ENCODE measurements at regions not wholly inside any gene's neighbourhood (a gene's known extent, or its start where the extent isn't known, plus 50 kb on each side); places are given as distances from the start of the nearest gene placed in this dataset.
A peak's percentile ranks its signal among the peaks of the same experiment; 100 is the strongest.
"Not testable (repeated sequence)": the region's sequence is repeated elsewhere in the genome, so short reads cannot be mapped to it uniquely, and the experiment has no call there.

DNA sequence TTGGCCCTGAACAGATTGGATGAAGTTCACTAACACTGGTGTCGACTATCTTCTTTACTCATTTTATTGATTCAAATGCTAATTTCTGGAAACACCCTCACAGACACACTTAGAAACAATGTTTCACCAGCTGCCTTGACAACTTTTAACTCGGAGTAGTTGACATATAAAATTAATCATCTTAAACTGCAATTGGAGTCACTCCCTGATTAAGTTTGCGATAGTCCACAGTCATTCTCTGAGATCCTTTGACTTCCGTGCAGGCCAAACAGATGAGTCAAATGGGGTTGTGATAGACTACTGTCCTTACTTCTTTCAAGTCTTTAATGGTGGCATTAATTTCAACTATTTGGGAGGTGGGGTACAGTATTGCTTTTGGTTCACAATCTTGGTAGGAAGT lies 114.4 kb upstream of the PCSK1 start:
- H3K9me3 Mint-ChIP-seq = peaks cover 0 to 1% of the 10 kb centered on the region in 2 donors
- DNase-seq (no peak), ATAC-seq (replicated peaks in 1 of 2) (no peak)
- peaks cover 12% of the 10 kb centered on the region for H3K4me1 Mint-ChIP-seq (ENCODE audit: low read depth)
- no peak overlapping the region for H3K4me3 Mint-ChIP-seq
- no peaks in the 10 kb centered on the region for H3K36me3 Mint-ChIP-seq (ENCODE audit: insufficient read depth in 2 of 2)
- no peak overlapping the region for H3K27ac Mint-ChIP-seq
- H3K27me3 Mint-ChIP-seq (ENCODE audit: low read depth) = peaks cover 5% of the 10 kb centered on the region

DNA sequence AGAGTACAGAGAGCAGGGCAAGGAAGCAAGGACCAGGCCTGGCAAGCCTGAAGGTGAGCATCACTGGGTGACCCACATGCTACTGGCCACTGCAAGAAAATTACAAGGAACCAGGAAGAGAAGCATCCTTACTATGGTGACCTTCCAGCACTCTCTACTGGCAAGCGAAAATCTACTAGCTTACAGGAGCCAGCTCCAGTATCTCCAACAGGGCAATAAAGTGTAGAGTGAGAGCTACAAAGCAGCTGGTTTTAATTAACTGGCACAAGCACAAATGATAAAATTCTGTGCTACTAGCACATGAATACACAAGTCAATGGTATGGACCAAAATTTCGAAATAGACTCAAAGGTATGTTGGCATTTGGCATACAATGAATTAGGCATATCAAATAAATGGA lies 113.3 kb upstream of the CAST start:
- H3K9me3 Mint-ChIP-seq = no peaks in the 10 kb centered on the region
- H3K36me3 Mint-ChIP-seq (ENCODE audit: insufficient read depth in 2 of 2) = no peaks in the 10 kb centered on the region
- peaks cover 12% of the 10 kb centered on the region for H3K4me1 Mint-ChIP-seq (ENCODE audit: low read depth)
- peaks cover 14% of the 10 kb centered on the region for H3K27me3 Mint-ChIP-seq (ENCODE audit: low read depth)
- ATAC-seq (replicated peaks in 1 of 2) (no peak), DNase-seq (no peak)
- H3K27ac Mint-ChIP-seq = no peak overlapping the region
- no peak overlapping the region for H3K4me3 Mint-ChIP-seq

DNA sequence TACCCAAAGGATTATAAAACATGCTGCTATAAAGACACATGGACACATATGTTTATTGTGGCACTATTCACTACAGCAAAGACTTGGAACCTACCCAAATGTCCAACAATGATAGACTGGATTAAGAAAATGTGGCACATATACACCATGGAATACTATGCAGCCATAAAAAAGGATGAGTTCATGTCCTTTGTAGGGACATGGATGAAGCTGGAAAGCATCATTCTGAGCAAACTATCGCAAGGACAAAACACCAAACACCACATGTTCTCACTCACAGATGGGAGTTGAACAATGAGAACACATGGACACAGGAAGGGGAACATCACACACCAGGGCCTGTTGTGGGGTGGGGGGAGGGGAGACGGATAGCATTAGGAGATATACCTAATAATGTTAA lies 101.3 kb upstream of the CAST start:
- ATAC-seq (replicated peaks in 1 of 2); H3K4me1 Mint-ChIP-seq (ENCODE audit: low read depth); H3K4me3 Mint-ChIP-seq; H3K36me3 Mint-ChIP-seq (ENCODE audit: insufficient read depth in 2 of 2); DNase-seq; H3K27me3 Mint-ChIP-seq (ENCODE audit: low read depth); H3K27ac Mint-ChIP-seq; H3K9me3 Mint-ChIP-seq: not testable (repeated sequence)

DNA sequence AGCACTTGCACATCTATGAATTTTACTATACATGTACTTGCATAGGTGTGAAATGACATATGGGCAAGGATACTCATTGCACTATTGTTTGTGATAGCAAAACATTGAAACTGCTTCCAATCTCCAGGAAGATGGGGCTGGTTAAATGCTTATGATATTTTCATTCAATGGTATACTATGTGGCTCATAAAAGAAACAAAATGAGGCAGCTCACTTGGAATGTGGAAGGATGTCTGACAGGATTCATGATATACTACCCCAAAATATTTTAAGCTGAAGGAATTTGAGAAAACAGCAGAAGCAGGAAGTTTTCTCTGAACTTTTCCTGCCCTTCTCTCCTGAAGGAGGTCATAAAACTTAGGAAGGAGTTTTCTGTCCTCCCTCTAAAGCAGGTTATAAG lies 99.6 kb upstream of the CAST start:
- ATAC-seq (replicated peaks in 1 of 2) (peak in 1 of 2 donors; percentile 21), DNase-seq (no peak)
- peaks cover 0 to 1% of the 10 kb centered on the region in 2 donors for H3K36me3 Mint-ChIP-seq (ENCODE audit: insufficient read depth in 2 of 2)
- H3K9me3 Mint-ChIP-seq = peaks cover 2% of the 10 kb centered on the region in 2 donors
- H3K4me1 Mint-ChIP-seq (ENCODE audit: low read depth) = peaks cover 15% of the 10 kb centered on the region
- H3K27me3 Mint-ChIP-seq (ENCODE audit: low read depth) = peaks cover 14% of the 10 kb centered on the region
- H3K4me3 Mint-ChIP-seq = no peak overlapping the region
- H3K27ac Mint-ChIP-seq = no peak overlapping the region

DNA sequence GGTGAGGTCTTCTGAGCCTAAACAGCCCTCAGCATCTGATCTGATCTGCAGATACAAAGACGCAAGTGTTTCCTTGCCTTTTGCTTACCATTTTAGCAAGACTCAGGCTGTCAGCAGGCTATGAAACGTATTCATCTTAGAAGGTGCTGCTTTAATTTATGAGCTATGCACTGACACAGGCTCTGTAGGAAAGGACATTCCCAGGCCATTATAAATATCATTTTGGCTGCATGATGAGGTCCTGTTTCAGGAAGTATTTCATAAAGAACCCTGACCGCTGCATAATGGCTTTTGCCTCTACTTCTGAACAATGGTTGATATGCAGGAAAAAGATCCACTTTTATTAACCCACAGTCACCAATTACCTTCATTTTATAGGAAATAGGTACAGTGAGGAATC lies 98.4 kb upstream of the CAST start:
- DNase-seq (no peak), ATAC-seq (replicated peaks in 1 of 2) (no peak)
- Mint-ChIP-seq H3K27me3 (ENCODE audit: low read depth) (peaks cover 19% of the 10 kb centered on the region), H3K36me3 (ENCODE audit: insufficient read depth in 2 of 2) (no peaks in the 10 kb centered on the region), H3K4me1 (ENCODE audit: low read depth) (peaks cover 15% of the 10 kb centered on the region), H3K4me3 (no peak overlapping the region), H3K9me3 (peaks cover 0 to 2% of the 10 kb centered on the region in 2 donors), H3K27ac (no peak overlapping the region)

DNA sequence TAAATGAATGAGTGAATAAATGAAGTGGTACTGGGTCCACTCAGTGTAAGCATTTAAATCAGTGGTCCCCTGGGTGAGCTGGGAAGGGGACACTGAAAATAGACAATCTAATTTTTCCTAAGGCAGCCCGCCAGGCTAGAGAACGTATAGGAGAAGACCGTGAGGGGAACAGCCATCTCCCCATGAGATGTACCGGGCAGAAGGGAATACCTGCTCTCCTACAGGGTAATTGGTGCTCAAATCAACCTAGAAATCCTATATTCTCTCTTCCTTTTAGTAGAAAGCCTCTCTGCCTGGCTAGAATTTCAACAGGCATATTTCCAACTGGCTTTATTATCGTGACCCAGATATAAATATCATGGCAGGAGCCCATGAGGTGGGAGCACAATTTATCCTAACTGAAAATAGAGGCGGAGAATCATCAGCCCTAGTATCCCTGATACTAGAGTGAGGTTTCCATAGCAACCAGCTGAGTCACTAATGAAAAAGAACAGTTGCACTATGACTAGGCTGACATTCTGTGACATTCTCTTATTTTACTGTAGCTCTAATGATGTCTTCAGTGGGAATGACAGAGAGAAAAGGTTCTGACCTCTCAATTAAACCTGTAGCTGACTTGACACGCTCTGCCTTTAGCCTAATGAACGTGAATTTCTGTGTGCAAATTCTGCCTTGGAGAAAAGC lies 96.5 kb upstream of the CAST start:
- no peak overlapping the region for H3K27ac Mint-ChIP-seq
- H3K4me1 Mint-ChIP-seq (ENCODE audit: low read depth) = peaks cover 15% of the 10 kb centered on the region
- H3K9me3 Mint-ChIP-seq = peaks cover 0 to 2% of the 10 kb centered on the region in 2 donors
- H3K36me3 Mint-ChIP-seq (ENCODE audit: insufficient read depth in 2 of 2) = no peaks in the 10 kb centered on the region
- peaks cover 22% of the 10 kb centered on the region for H3K27me3 Mint-ChIP-seq (ENCODE audit: low read depth)
- DNase-seq (no peak), ATAC-seq (replicated peaks in 1 of 2) (peak in 1 of 2 donors; percentile 48)
- H3K4me3 Mint-ChIP-seq = peak overlapping the region in 1 of 2 donors; percentile 6

DNA sequence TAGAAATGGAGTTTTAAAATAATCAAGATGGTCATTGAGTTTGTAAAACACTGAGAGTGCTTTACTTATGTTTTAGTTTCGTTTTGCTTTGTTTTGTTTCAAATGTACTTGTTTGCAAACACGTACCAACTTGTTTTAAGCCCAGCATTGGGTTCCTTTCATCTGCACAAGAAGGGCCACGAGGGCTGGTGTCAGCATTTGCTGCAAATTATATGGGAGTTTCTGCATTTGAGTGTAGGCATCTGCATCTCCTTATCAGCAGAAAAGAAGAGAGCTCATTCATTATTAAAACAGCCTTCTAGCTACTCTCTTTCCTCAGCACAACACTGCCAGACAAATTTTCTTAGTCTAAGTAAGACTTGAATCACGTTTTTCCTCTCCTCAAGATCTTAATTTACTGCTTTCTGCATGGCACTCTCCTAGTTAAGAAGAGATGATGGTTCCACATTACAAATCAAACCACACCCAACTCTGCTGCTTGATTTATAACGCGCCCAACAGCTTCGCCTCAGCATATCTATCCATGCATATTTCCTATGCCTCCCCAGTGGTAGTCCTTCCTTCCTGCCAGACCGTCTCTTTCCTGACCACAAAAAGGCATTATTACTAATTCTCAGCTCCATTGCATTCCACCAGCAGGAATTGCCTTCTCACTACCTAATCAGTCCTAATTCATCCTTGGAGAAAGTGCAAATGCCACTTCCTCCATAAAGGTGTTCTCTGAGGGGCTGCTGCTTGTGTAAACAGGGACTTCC lies 95.2 kb upstream of the CAST start:
- DNase-seq (no peak), ATAC-seq (replicated peaks in 1 of 2) (no peak)
- Mint-ChIP-seq H3K4me1 (ENCODE audit: low read depth) (peaks cover 15% of the 10 kb centered on the region), H3K27ac (no peak overlapping the region), H3K36me3 (ENCODE audit: insufficient read depth in 2 of 2) (no peaks in the 10 kb centered on the region), H3K4me3 (peak overlapping the region in 1 of 2 donors; percentile 27), H3K9me3 (no peaks in the 10 kb centered on the region), H3K27me3 (ENCODE audit: low read depth) (peaks cover 22% of the 10 kb centered on the region)

DNA sequence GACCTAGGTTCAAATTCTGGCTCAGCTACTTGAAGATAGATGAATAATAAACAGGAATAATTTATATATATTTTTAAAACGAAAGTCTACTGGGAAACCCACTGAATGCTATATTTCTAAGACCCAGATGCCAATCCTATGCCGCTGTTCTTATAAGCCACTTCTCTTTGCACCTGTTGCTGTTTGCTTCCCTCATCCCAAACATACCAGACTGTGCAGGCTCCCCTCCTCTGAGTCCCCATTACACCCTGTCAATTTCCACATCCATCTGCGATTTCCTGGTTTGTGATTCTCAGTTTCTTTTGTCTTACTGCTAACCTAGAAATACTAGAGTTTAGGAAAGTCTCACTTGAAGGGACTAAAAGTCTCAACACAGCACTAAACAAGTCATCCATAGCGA lies 92.8 kb upstream of the CAST start:
- Mint-ChIP-seq H3K36me3 (ENCODE audit: insufficient read depth in 2 of 2) (no peaks in the 10 kb centered on the region), H3K9me3 (no peaks in the 10 kb centered on the region), H3K4me3 (no peak overlapping the region), H3K4me1 (ENCODE audit: low read depth) (peaks cover 15% of the 10 kb centered on the region), H3K27me3 (ENCODE audit: low read depth) (peaks cover 22% of the 10 kb centered on the region), H3K27ac (no peak overlapping the region)
- ATAC-seq (replicated peaks in 1 of 2) = no peak
- DNase-seq = no peak

DNA sequence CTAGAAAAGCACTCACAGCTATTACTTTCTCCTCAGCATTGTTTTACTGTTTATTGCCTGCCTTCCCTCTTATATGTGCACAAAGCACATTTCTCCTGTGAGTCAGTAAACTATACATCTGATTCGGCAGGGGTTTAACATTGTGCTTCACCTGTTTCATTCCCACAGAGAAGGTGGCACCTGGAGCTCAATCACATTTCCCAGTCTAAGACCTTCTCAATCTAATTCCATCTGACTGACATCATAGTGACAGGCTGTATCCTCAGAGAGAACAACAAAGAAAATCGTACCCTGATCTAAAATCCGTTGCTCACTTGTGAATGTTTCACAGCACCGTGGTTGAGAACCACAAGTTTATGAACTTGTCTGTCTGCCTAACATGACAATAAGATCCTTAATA lies 92.4 kb upstream of the CAST start:
- Mint-ChIP-seq H3K36me3 (ENCODE audit: insufficient read depth in 2 of 2) (no peaks in the 10 kb centered on the region), H3K27me3 (ENCODE audit: low read depth) (peaks cover 22% of the 10 kb centered on the region), H3K4me1 (ENCODE audit: low read depth) (peaks cover 15% of the 10 kb centered on the region), H3K9me3 (no peaks in the 10 kb centered on the region), H3K27ac (no peak overlapping the region), H3K4me3 (no peak overlapping the region)
- no peak for DNase-seq
- no peak for ATAC-seq (replicated peaks in 1 of 2)

DNA sequence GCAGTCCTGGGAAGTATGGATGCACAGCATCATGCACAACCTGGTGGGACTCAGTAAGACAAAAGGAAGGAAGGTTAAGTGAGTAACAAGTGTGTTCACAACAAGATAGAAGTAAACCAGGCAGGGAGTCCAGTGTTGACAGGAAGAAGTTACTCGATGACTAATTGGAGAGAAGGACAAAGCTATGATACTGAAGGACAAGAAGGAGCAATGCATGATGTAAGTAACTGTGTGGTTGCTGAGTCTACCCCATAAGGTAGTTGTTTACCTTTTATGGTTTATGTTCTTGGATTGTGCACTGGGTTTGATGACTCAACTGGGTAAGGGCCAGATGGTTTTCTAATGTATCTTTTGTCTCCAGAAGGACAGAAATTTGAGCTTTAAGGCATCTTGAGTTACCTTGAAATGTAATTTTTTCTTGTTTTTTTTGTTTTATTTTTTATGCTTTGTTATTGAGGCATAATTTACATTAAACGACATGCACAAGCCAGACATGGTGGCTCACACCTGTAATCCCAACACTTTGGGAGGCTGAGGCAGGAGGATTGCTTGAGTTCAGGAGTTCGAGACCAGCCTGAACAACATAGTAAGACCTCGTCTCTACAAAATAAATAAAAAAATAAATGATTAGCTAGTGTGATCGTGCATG lies 89.2 kb upstream of the CAST start:
- Mint-ChIP-seq H3K4me3 (no peak overlapping the region), H3K27me3 (ENCODE audit: low read depth) (peaks cover 9% of the 10 kb centered on the region), H3K9me3 (no peaks in the 10 kb centered on the region), H3K27ac (no peak overlapping the region), H3K36me3 (ENCODE audit: insufficient read depth in 2 of 2) (no peaks in the 10 kb centered on the region), H3K4me1 (ENCODE audit: low read depth) (no peaks in the 10 kb centered on the region)
- DNase-seq (no peak), ATAC-seq (replicated peaks in 1 of 2) (peak; percentile 80 to 88)

DNA sequence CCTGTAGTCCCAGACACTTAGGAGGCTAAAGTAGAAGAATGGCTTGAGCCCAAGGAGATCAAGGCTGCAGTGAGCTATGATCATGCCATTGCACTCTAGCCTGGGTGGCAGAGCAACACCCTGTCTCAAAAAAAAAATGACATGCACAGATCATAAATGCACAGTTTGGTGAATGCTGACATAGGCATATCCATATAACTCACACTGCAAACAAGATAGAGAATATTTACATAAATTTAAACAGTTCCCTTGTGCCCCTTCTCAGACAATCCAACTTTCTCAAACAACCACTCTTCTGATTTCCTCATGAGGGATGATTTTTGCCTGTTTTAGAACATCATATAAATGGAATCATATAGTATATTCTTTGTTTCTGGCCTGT lies 88.7 kb upstream of the CAST start:
- H3K36me3 Mint-ChIP-seq (ENCODE audit: insufficient read depth in 2 of 2) = no peaks in the 10 kb centered on the region
- DNase-seq (no peak), ATAC-seq (replicated peaks in 1 of 2) (no peak)
- peaks cover 6% of the 10 kb centered on the region for H3K27me3 Mint-ChIP-seq (ENCODE audit: low read depth)
- H3K9me3 Mint-ChIP-seq = no peaks in the 10 kb centered on the region
- H3K27ac Mint-ChIP-seq = no peak overlapping the region
- H3K4me3 Mint-ChIP-seq = no peak overlapping the region
- no peaks in the 10 kb centered on the region for H3K4me1 Mint-ChIP-seq (ENCODE audit: low read depth)

DNA sequence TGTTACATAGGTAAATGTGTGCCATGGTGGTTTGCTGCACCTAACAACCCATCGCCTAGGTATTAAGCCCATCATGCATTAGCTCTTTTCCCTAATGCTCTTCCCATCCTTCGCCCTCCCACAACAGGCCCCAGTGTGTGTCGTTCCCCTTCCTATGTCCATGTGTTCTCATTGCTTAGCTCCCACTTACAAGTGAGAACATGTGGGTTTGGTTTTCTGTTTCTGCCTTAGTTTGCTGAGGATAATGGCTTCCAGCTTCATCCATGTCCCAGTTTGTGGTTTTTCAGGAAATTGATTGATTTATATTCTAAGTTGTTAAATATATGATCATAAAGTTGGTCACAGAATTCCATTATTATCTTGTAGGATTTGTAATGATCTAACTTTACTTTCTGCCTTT lies 85.3 kb upstream of the CAST start:
- no peaks in the 10 kb centered on the region for H3K9me3 Mint-ChIP-seq
- ATAC-seq (replicated peaks in 1 of 2) = no peak
- H3K4me1 Mint-ChIP-seq (ENCODE audit: low read depth) = no peaks in the 10 kb centered on the region

DNA sequence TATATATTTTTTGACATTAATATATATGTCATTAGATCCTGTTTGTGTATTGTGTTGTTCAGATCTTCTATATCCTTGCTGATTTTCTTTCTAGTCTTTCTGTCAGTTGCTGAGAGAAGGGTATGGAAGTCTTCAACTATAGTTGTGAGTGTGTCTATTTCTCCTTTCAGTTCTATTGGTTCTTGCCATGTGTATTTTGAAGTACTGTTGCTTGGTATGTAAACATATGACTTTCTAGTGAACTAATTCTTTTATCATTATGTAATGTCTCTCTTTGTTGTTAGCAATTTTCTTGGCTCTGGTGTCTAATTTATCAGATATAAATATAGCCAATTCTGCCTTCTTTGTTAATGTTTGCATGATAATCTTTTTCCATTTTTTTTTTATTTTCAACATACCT lies 84.3 kb upstream of the CAST start:
- no peak for ATAC-seq (replicated peaks in 1 of 2)
- Mint-ChIP-seq H3K27ac (no peak overlapping the region), H3K36me3 (ENCODE audit: insufficient read depth in 2 of 2) (no peaks in the 10 kb centered on the region), H3K27me3 (ENCODE audit: low read depth) (no peaks in the 10 kb centered on the region), H3K4me3 (no peak overlapping the region), H3K4me1 (ENCODE audit: low read depth) (no peaks in the 10 kb centered on the region), H3K9me3 (no peaks in the 10 kb centered on the region)
- no peak for DNase-seq

More for the DNA sequence above, 85.3 kb upstream of the CAST start:
- no peak overlapping the region for H3K27ac Mint-ChIP-seq
- no peaks in the 10 kb centered on the region for H3K36me3 Mint-ChIP-seq (ENCODE audit: insufficient read depth in 2 of 2)
- H3K4me3 Mint-ChIP-seq = no peak overlapping the region
- no peak for DNase-seq
- no peaks in the 10 kb centered on the region for H3K27me3 Mint-ChIP-seq (ENCODE audit: low read depth)
